Astrocyte of the cerebellum (primary cell): ENCODE measurements at regions not wholly inside any gene's neighbourhood (a gene's known extent, or its start where the extent isn't known, plus 50 kb on each side); places are given as distances from the start of the nearest gene placed in this dataset.

Source experiments
- DNase-seq: peaks from one replicate; pipeline ENCODE4 v3.0.0-alpha.2; 2011; ENCODE audit warnings: low read depth
- H3K4me3 ChIP-seq: 2 replicates; pipeline ENCODE4 v1.5.1; 2011; ENCODE audit warnings: mild to moderate bottlenecking, low read depth, low read length, moderate library complexity
- CTCF ChIP-seq: IDR thresholded peaks from 2 replicates; pipeline ENCODE4 v1.5.1; 2012; ENCODE audit warnings: low read length, low read depth, moderate library complexity, mild to moderate bottlenecking; ENCODE audit errors: missing control alignments
- in situ Hi-C: cut with HindIII; loops from 2 replicates; pipeline ENCODE4 v1.10.0; 2017; ENCODE audit warnings: low sequenced_read_pairs

GRCh38 chr2:80869858-80870438 is 565.4 kb upstream of the LRRTM1 start:
- DNase-seq = no peak
- TF ChIP-seq CTCF = no peak
- no peak overlapping the region for H3K4me3 ChIP-seq
- in situ Hi-C loops = no loop called here

GRCh38 chr2:80863147-80863714 is 558.7 kb upstream of the LRRTM1 start:
- no peak for TF ChIP-seq CTCF
- no peak for DNase-seq
- in situ Hi-C loops = no loop called here
- H3K4me3 ChIP-seq = no peak overlapping the region

- in situ Hi-C loops = no loop called here
- TF ChIP-seq CTCF = no peak
Observed at GRCh38 chr2:80858965-80859364, 554.4 kb upstream of the LRRTM1 start.

GRCh38 chr2:80856227-80856626 is 551.7 kb upstream of the LRRTM1 start:
- no peak for TF ChIP-seq CTCF
- in situ Hi-C loops = no loop called here
- no peak overlapping the region for H3K4me3 ChIP-seq
- DNase-seq = no peak

More at GRCh38 chr2:80858965-80859364, 554.4 kb upstream of the LRRTM1 start:
- DNase-seq = no peak
- H3K4me3 ChIP-seq = no peak overlapping the region

GRCh38 chr2:80854831-80855230 is 550.3 kb upstream of the LRRTM1 start:
- in situ Hi-C loops = no loop called here
- DNase-seq = no peak
- H3K4me3 ChIP-seq = no peak overlapping the region
- TF ChIP-seq CTCF = no peak

- TF ChIP-seq CTCF = no peak
- no peak overlapping the region for H3K4me3 ChIP-seq
- DNase-seq = no peak
- in situ Hi-C loops = no loop called here
Observed at GRCh38 chr2:80852808-80853139, 548.2 kb upstream of the LRRTM1 start.
